GM12878 (cell line): ENCODE measurements at regions not wholly inside any gene's neighbourhood (a gene's known extent, or its start where the extent isn't known, plus 50 kb on each side); places are given as distances from the start of the nearest gene placed in this dataset.
"Not testable (repeated sequence)": the region's sequence is repeated elsewhere in the genome, so short reads cannot be mapped to it uniquely, and the experiment has no call there.

ENCODE experiments used
- ATAC-seq: fragments of 200-7000 bp; cut with Tn5 transposase; 3 replicates; pipeline ENCODE4 v1.9.1; 2020; ENCODE audit warnings: mild to moderate bottlenecking, moderate library complexity
- BruUV-seq: library from RNA; stranded (reverse); fragments of 400-500 nt; replicated peaks from 2 replicates; lab custom pipeline; 2021; lab: Mats Ljungman, UMichigan
- CTCF ChIA-PET: fragments of 300-600 bp; sonication (Branson Sonifier 250); formaldehyde crosslinking; extraction: SDS; loops from one replicate; lab custom pipeline; 2021; ENCODE audit warnings: inconsistent platforms; lab: Yijun Ruan, JAX
- POLR2A ChIA-PET: fragments of 350-600 bp; formaldehyde crosslinking; extraction: SDS; loops from one replicate; lab custom pipeline; 2021; ENCODE audit warnings: inconsistent platforms; lab: Charles Lee
- RAD21 ChIA-PET: fragments of 300-600 bp; sonication (Branson Sonifier 250); formaldehyde crosslinking; loops from one replicate; lab custom pipeline; 2023; ENCODE audit warnings: antibody characterized with exemption; ENCODE audit not compliant: unreplicated experiment; lab: Charles Lee
- SMC1A ChIA-PET: fragments of 300-600 bp; sonication (Branson Sonifier 250); formaldehyde crosslinking; loops from one replicate; lab custom pipeline; 2023; ENCODE audit not compliant: unreplicated experiment, uncharacterized antibody; lab: Charles Lee
- DNase-seq: peaks from one replicate; pipeline ENCODE4 v3.0.0-alpha.2; 2011; ENCODE audit warnings: low read depth, low spot score
- FAIRE-seq: peaks from 3 replicates; lab custom pipeline; 2011; peaks lifted over from hg19 to GRCh38; lab: Jason Lieb, UNC
- H2AFZ ChIP-seq: 2 replicates; pipeline ENCODE4 v1.6.0; 2011; ENCODE audit warnings: low read depth, low read length, control low read depth; ENCODE audit not compliant: control insufficient read depth
- H3K27ac ChIP-seq: 2 replicates; pipeline ENCODE4 v1.5.1; 2011; ENCODE audit warnings: control low read depth; ENCODE audit not compliant: control insufficient read depth, insufficient read depth
- H3K27me3 ChIP-seq, 2 experiments: replicated peaks in 1 of 2; 2 replicates each; pipeline versions ENCODE4 v1.6.0 to v1.6.1; 2011; ENCODE audit warnings: low read length in 1 of 2; ENCODE audit not compliant: control insufficient read depth in 2 of 2, insufficient read depth in 2 of 2
- H3K36me3 ChIP-seq, 2 experiments: 2 replicates each; pipeline ENCODE4 v1.5.1; 2011; ENCODE audit warnings: low read length in 1 of 2; ENCODE audit not compliant: control insufficient read depth in 2 of 2, insufficient read depth in 2 of 2
- H3K4me1 ChIP-seq: 2 replicates; pipeline ENCODE4 v1.6.1; 2011; ENCODE audit warnings: mild to moderate bottlenecking, low read length, moderate library complexity, mixed read lengths; ENCODE audit not compliant: control insufficient read depth, insufficient read depth
- H3K4me2 ChIP-seq: 2 replicates; pipeline ENCODE4 v1.6.0; 2011; ENCODE audit warnings: control low read depth; ENCODE audit not compliant: control insufficient read depth, insufficient read depth
- H3K4me3 ChIP-seq: fragments of 200-600 bp; sonication (generic); 2 replicates; pipeline ENCODE4 v1.5.1; 2016
- H3K79me2 ChIP-seq: 2 replicates; pipeline ENCODE4 v1.6.0; 2011; ENCODE audit warnings: low read length; ENCODE audit not compliant: control insufficient read depth, insufficient read depth
- H3K9ac ChIP-seq: 2 replicates; pipeline ENCODE4 v1.8.0; 2011; ENCODE audit warnings: low read length, control low read depth, mixed read lengths; ENCODE audit not compliant: control insufficient read depth, insufficient read depth
- H3K9me3 ChIP-seq: replicated peaks from 3 replicates; pipeline ENCODE4 v1.5.1; 2011; ENCODE audit warnings: mild to moderate bottlenecking, low read length; ENCODE audit not compliant: control insufficient read depth, insufficient read depth
- H4K20me1 ChIP-seq: 2 replicates; pipeline ENCODE4 v1.6.0; 2011; ENCODE audit not compliant: control insufficient read depth, insufficient read depth
- CBX3 ChIP-seq: fragments of 200-600 bp; sonication (generic); IDR thresholded peaks from 2 replicates; pipeline ENCODE4 v1.6.1; 2016; ENCODE audit warnings: low read depth, borderline replicate concordance
- ETV6 ChIP-seq, 2 experiments: fragments of 450-650 bp in 1 of 2; IDR thresholded peaks in 1 of 2; conservative IDR thresholded peaks in 1 of 2; 2 replicates each; pipeline ENCODE4 v1.6.1; 2014; ENCODE audit warnings: antibody characterized with exemption in 1 of 2, borderline replicate concordance in 1 of 2, low read depth in 1 of 2, mild to moderate bottlenecking in 1 of 2, moderate library complexity in 1 of 2
- POLR2A ChIP-seq: IDR thresholded peaks from 2 replicates; pipeline ENCODE4 v1.6.1; 2011; ENCODE audit warnings: low read depth, mild to moderate bottlenecking, low read length
- RCOR1 ChIP-seq: conservative IDR thresholded peaks from 2 replicates; pipeline ENCODE4 v1.6.1; 2012; ENCODE audit warnings: low read depth, low read length, improper control_type of control experiment
- SRF ChIP-seq, 2 experiments: IDR thresholded peaks; 2 replicates each; pipeline ENCODE4 v1.6.1; 2011; ENCODE audit warnings: low read depth in 2 of 2, low read length in 2 of 2, mild to moderate bottlenecking in 1 of 2, moderate library complexity in 1 of 2
- USF2 ChIP-seq: IDR thresholded peaks from 2 replicates; pipeline ENCODE4 v1.6.1; 2011; ENCODE audit warnings: low read depth, low read length, improper control_type of control experiment, borderline replicate concordance
- WGBS: methylation state at CpG from one replicate; pipeline ENCODE4 v1.1.6; 2016; ENCODE audit warnings: low lambda C conversion rate; ENCODE audit not compliant: insufficient replicate concordance, insufficient coverage; ENCODE audit errors: missing lambda C conversion rate; 5-methylcytosine and 5-hydroxymethylcytosine counted together
- in situ Hi-C: fragments of 300-500 bp; cut with MboI; formaldehyde crosslinking; loops from 9 replicates; pipeline ENCODE4 v1.14.3; 2018; ENCODE audit warnings: mixed read lengths
- intact Hi-C: fragments of 100-400 bp; cut with micrococcal nuclease; formaldehyde crosslinking; loops from one replicate; pipeline ENCODE4 v1.14.2; 2022; ENCODE audit not compliant: unreplicated experiment

- TF ChIP-seq ETV6 (conservative IDR thresholded peaks at IDR 0.05 in 1 of 2, IDR thresholded peaks at IDR 0.05 in 1 of 2; ENCODE audit: borderline replicate concordance in 1 of 2, low read depth in 1 of 2) (no peak), CBX3 (no peak), RCOR1 (no peak), SRF (IDR thresholded peaks at IDR 0.05; ENCODE audit: low read depth in 2 of 2, low read length in 2 of 2) (no peak), USF2 (no peak), POLR2A (no peak)
These were observed 69.6 kb upstream of the TMED7 start (continued) for GRCh38 chr5:115695310-115695880.

GRCh38 chr5:115691814-115692213 lies 66.0 kb upstream of the TMED7 start:
- POLR2A ChIA-PET, H4K20me1 ChIP-seq, ATAC-seq, intact Hi-C loops, H3K36me3 ChIP-seq, BruUV-seq, in situ Hi-C loops, H2AFZ ChIP-seq, H3K9ac ChIP-seq, H3K79me2 ChIP-seq, H3K4me2 ChIP-seq, H3K9me3 ChIP-seq, CTCF ChIA-PET, H3K4me3 ChIP-seq, DNase-seq, SMC1A ChIA-PET, H3K4me1 ChIP-seq, H3K27ac ChIP-seq, RAD21 ChIA-PET, H3K27me3 ChIP-seq: not testable (repeated sequence)
- FAIRE-seq, result peak; percentile 92
- 68% methylated on average over 3 of the region's 3 CpGs for WGBS
